HCT116 (cell line): ENCODE measurements at regions not wholly inside any gene's neighbourhood (a gene's known extent, or its start where the extent isn't known, plus 50 kb on each side); places are given as distances from the start of the nearest gene placed in this dataset.

Experiments
- CEBPB ChIP-seq: IDR thresholded peaks from 2 replicates; pipeline ENCODE4 v1.6.1; 2012; ENCODE audit warnings: low read depth
- CTCF ChIP-seq, 3 experiments: fragments of 200-600 bp in 1 of 3; sonication (generic) in 1 of 3; IDR thresholded peaks in 2 of 3; conservative IDR thresholded peaks in 1 of 3; 2 replicates each; pipeline ENCODE4 v1.5.1; 2012 to 2017; ENCODE audit warnings: low read depth in 2 of 3, low read length in 2 of 3, antibody characterized with exemption in 1 of 3, borderline replicate concordance in 1 of 3, control low read depth in 1 of 3, mild to moderate bottlenecking in 1 of 3, mixed read lengths in 1 of 3, mixed run types in 1 of 3, moderate library complexity in 1 of 3; ENCODE audit not compliant: insufficient read depth in 1 of 3
- EZH2 ChIP-seq: fragments of 200-600 bp; sonication (generic); IDR thresholded peaks from 2 replicates; pipeline ENCODE4 v1.6.1; 2017; ENCODE audit warnings: antibody characterized with exemption, mixed run types
- POLR2A ChIP-seq: IDR thresholded peaks from 2 replicates; pipeline ENCODE4 v1.7.0; 2011; ENCODE audit warnings: borderline replicate concordance; ENCODE audit not compliant: insufficient read depth, insufficient read length; ENCODE audit errors: extremely low read depth
- ZNF274 ChIP-seq: fragments of 200-500 bp; sonication (Bioruptor generic); IDR thresholded peaks from 2 replicates; pipeline ENCODE4 v1.6.1; 2014; ENCODE audit warnings: mild to moderate bottlenecking, low read depth, low read length, inconsistent platforms

- no peak for TF ChIP-seq EZH2
- TF ChIP-seq ZNF274, result no peak
- TF ChIP-seq POLR2A, result no peak
- no peak for TF ChIP-seq CTCF (IDR thresholded peaks at IDR 0.05 in 2 of 3, conservative IDR thresholded peaks at IDR 0.05 in 1 of 3; ENCODE audit: borderline replicate concordance in 1 of 3, insufficient read depth in 1 of 3, low read depth in 2 of 3, low read length in 2 of 3)
- TF ChIP-seq CEBPB, result no peak
These were observed 83.7 kb downstream of the RPL27A start for GRCh38 chr11:8766043-8766987.
